Smooth muscle cell (in vitro differentiated cells): ENCODE measurements at regions not wholly inside any gene's neighbourhood (a gene's known extent, or its start where the extent isn't known, plus 50 kb on each side); places are given as distances from the start of the nearest gene placed in this dataset.

Experiments
- DNase-seq: peaks from one replicate; lab custom pipeline; 2025; ENCODE audit not compliant: unreplicated experiment; lab: John Stamatoyannopoulos, UW
- H2AFZ ChIP-seq: fragments of 200-600 bp; sonication (generic); 2 replicates; pipeline ENCODE4 v1.6.0; 2016; ENCODE audit warnings: antibody characterized with exemption, low read depth, mild to moderate bottlenecking
- H3F3A ChIP-seq: fragments of 200-600 bp; sonication (generic); 2 replicates; pipeline ENCODE4 v1.6.0; 2017; ENCODE audit warnings: antibody characterized with exemption, low read depth
- H3K27ac ChIP-seq: fragments of 200-600 bp; sonication (generic); 2 replicates; pipeline ENCODE4 v1.5.1; 2016; ENCODE audit warnings: low read depth, mild to moderate bottlenecking
- H3K27me3 ChIP-seq: fragments of 200-600 bp; sonication (generic); 2 replicates; pipeline ENCODE4 v1.6.1; 2016; ENCODE audit warnings: low read depth, mild to moderate bottlenecking
- H3K36me3 ChIP-seq: fragments of 200-600 bp; sonication (generic); 2 replicates; pipeline ENCODE4 v1.5.1; 2016; ENCODE audit warnings: low read depth
- H3K4me1 ChIP-seq: fragments of 200-600 bp; sonication (generic); 2 replicates; pipeline ENCODE4 v1.5.1; 2016; ENCODE audit warnings: low read depth
- H3K4me2 ChIP-seq: fragments of 200-600 bp; sonication (generic); 2 replicates; pipeline ENCODE4 v1.6.0; 2016; ENCODE audit warnings: mild to moderate bottlenecking
- H3K4me3 ChIP-seq: fragments of 200-600 bp; sonication (generic); 2 replicates; pipeline ENCODE4 v1.5.1; 2016; ENCODE audit warnings: mild to moderate bottlenecking
- H3K79me2 ChIP-seq: fragments of 200-600 bp; sonication (generic); 2 replicates; pipeline ENCODE4 v1.6.0; 2016; ENCODE audit warnings: low read depth, mild to moderate bottlenecking
- H3K9ac ChIP-seq: fragments of 200-600 bp; sonication (generic); 2 replicates; pipeline ENCODE4 v1.6.0; 2016; ENCODE audit warnings: low read depth
- H3K9me3 ChIP-seq: fragments of 200-600 bp; sonication (generic); replicated peaks from 2 replicates; pipeline ENCODE4 v1.5.1; 2016; ENCODE audit warnings: low read depth
- H4K20me1 ChIP-seq: fragments of 200-600 bp; sonication (generic); 2 replicates; pipeline ENCODE4 v1.6.0; 2016; ENCODE audit warnings: low read depth
- CTCF ChIP-seq: fragments of 200-600 bp; sonication (generic); IDR thresholded peaks from 2 replicates; pipeline ENCODE4 v1.5.1; 2017; ENCODE audit warnings: borderline replicate concordance, mild to moderate bottlenecking, antibody characterized with exemption; ENCODE audit not compliant: insufficient read depth, poor library complexity, severe bottlenecking
- WGBS: methylation state at CpG from one replicate; pipeline ENCODE4 v1.1.7; 2016; ENCODE audit warnings: low lambda C conversion rate; 5-methylcytosine and 5-hydroxymethylcytosine counted together

GRCh38 chr10:33843379-33843778, 508.9 kb upstream of the NRP1 start:
- Histone ChIP-seq H4K20me1 (no peaks in the 10 kb centered on the region), H2AFZ (no peak overlapping the region), H3K4me2 (no peak overlapping the region), H3K9ac (no peak overlapping the region), H3F3A (no peaks in the 10 kb centered on the region), H3K36me3 (no peaks in the 10 kb centered on the region), H3K27me3 (no peaks in the 10 kb centered on the region), H3K4me3 (no peak overlapping the region), H3K79me2 (no peaks in the 10 kb centered on the region), H3K4me1 (no peaks in the 10 kb centered on the region), H3K9me3 (no peaks in the 10 kb centered on the region), H3K27ac (no peak overlapping the region)
- WGBS, result 92% methylated on average over 3 of the region's 3 CpGs
- DNase-seq, result no peak
- no peak for TF ChIP-seq CTCF

GRCh38 chr10:33841678-33842077, 507.2 kb upstream of the NRP1 start:
- Histone ChIP-seq H3K36me3 (no peaks in the 10 kb centered on the region), H2AFZ (no peak overlapping the region), H3K9me3 (no peaks in the 10 kb centered on the region), H3K4me2 (no peak overlapping the region), H3F3A (no peaks in the 10 kb centered on the region), H3K27me3 (no peaks in the 10 kb centered on the region), H3K9ac (no peak overlapping the region), H4K20me1 (no peaks in the 10 kb centered on the region), H3K4me1 (no peaks in the 10 kb centered on the region), H3K79me2 (no peaks in the 10 kb centered on the region), H3K27ac (no peak overlapping the region), H3K4me3 (no peak overlapping the region)
- DNase-seq, result no peak
- TF ChIP-seq CTCF, result no peak
- WGBS, result 76% methylated on average over 2 of the region's 2 CpGs

- TF ChIP-seq CTCF, result no peak
- Histone ChIP-seq H3K36me3 (no peaks in the 10 kb centered on the region), H3K9ac (no peak overlapping the region), H2AFZ (no peak overlapping the region), H3K4me3 (no peak overlapping the region), H3K4me1 (peaks cover 8% of the 10 kb centered on the region), H4K20me1 (no peaks in the 10 kb centered on the region), H3K27me3 (no peaks in the 10 kb centered on the region), H3K9me3 (no peaks in the 10 kb centered on the region), H3K27ac (no peak overlapping the region), H3K79me2 (no peaks in the 10 kb centered on the region), H3F3A (no peaks in the 10 kb centered on the region), H3K4me2 (no peak overlapping the region)
- DNase-seq, result no peak
- 87% methylated on average over 3 of the region's 3 CpGs for WGBS
Observed at GRCh38 chr10:33838731-33839130, 504.3 kb upstream of the NRP1 start.

- Histone ChIP-seq H3K36me3 (no peaks in the 10 kb centered on the region), H3K9me3 (no peaks in the 10 kb centered on the region), H2AFZ (no peak overlapping the region), H3F3A (no peaks in the 10 kb centered on the region), H3K27me3 (no peaks in the 10 kb centered on the region), H3K4me3 (no peak overlapping the region), H4K20me1 (no peaks in the 10 kb centered on the region), H3K27ac (no peak overlapping the region), H3K79me2 (no peaks in the 10 kb centered on the region), H3K4me2 (no peak overlapping the region), H3K4me1 (peaks cover 8% of the 10 kb centered on the region), H3K9ac (no peak overlapping the region)
- WGBS, result 89% methylated on average over 6 of the region's 6 CpGs
- TF ChIP-seq CTCF, result no peak
- DNase-seq, result no peak
Observed at GRCh38 chr10:33837736-33838135, 503.3 kb upstream of the NRP1 start.
